ENCODE measurements at regions not wholly inside any gene's neighbourhood (a gene's known extent, or its start where the extent isn't known, plus 50 kb on each side); places are given as distances from the start of the nearest gene placed in this dataset.

DNA sequence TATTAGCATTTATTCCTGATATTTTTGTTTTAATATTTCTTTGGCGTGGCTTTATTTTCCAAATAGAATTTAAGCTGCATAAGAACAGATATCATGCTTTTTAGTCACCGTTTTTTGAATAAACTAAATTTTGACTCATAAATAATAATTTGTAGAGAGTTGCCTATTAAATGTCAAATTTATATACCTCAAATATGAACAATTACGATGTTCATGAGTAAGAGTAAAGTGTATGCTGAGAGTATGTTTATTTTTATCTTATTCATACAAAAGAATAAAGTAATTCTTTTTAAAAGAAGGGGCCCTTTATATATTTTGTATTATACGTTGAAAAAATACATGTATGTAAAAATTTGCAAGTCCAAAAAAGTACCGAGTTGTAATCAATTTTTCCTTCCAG lies 126.5 kb upstream of the NRIP1 start:
- no peak overlapping the region for H3K4me3 ChIP-seq
- 94 to 96% (median 95%) methylated on average over 5 of the region's 5 CpGs for WGBS, 4 donors
- H3K27ac ChIP-seq, result no peak overlapping the region
- DNase-seq (no peak), ATAC-seq (no peak)
- intact Hi-C loops (cut with DNase I), result no loop called here
- no peak for TF ChIP-seq POLR2A (IDR thresholded peaks at IDR 0.05)
- TF ChIP-seq CTCF (IDR thresholded peaks at IDR 0.05), result no peak
- no peaks in the 10 kb centered on the region for H3K36me3 ChIP-seq
- no peaks in the 10 kb centered on the region for H3K27me3 ChIP-seq
- no peaks in the 10 kb centered on the region for H3K9me3 ChIP-seq
- no peaks in the 10 kb centered on the region for H3K4me1 ChIP-seq

DNA sequence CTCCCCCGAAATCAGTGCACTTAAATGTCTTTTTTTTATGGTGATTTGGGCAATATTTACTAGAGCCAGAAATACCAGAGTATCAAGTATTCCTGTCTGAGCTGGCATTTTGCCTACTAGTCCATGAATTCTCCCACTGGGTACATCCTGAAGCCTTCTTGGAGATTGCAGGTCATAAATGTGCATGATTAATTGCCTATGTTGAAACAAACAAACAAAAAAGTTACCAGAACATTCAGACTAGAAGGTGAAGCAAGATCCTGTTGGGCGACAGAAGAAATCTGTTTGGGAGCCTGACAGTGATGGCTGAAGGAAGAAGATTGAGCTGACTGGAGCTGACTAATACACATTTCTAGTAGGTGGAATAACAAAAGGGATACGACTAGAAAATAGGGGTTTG lies 127.4 kb upstream of the NRIP1 start:
- no peak overlapping the region for H3K27ac ChIP-seq
- H3K9me3 ChIP-seq, result no peaks in the 10 kb centered on the region
- no peaks in the 10 kb centered on the region for H3K4me1 ChIP-seq
- 83 to 94% (median 90%) methylated on average over 3 of the region's 3 CpGs for WGBS, 4 donors
- no peak for DNase-seq
- intact Hi-C loops (cut with DNase I), result no loop called here
- no peak for ATAC-seq
- TF ChIP-seq POLR2A (IDR thresholded peaks at IDR 0.05) (no peak), CTCF (IDR thresholded peaks at IDR 0.05) (no peak)
- H3K36me3 ChIP-seq, result no peaks in the 10 kb centered on the region
- H3K4me3 ChIP-seq, result no peak overlapping the region
- H3K27me3 ChIP-seq, result no peaks in the 10 kb centered on the region

DNA sequence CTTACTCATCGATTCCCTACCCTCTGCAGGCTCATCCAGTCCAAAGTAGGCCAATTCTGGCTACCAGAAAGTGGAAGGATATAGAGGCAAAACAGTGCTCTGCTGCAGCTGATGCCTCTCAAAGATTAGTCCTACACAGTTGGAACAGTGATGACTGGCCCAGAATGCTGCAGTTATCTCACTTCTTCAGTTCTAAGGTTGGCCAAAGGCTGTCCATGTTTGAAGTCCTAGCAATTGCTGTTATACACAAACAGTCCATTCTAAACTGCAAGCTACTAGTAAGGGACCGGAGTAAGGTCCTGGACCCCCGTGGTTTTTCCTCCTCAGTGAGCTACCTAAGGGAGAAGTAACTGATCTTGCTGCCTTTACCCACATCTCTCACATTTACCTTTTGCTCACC lies 129.1 kb upstream of the NRIP1 start:
- Histone ChIP-seq H3K9me3 (no peaks in the 10 kb centered on the region), H3K27me3 (no peaks in the 10 kb centered on the region), H3K4me1 (peaks cover 0 to 3% (median 0%) of the 10 kb centered on the region in 12 donors), H3K27ac (no peak overlapping the region), H3K36me3 (no peaks in the 10 kb centered on the region), H3K4me3 (no peak overlapping the region)
- WGBS, 4 donors, result 91 to 92% (median 92%) methylated on average over 3 of the region's 3 CpGs
- DNase-seq (no peak), ATAC-seq (no peak)
- no peak for TF ChIP-seq POLR2A (IDR thresholded peaks at IDR 0.05)
- TF ChIP-seq CTCF (IDR thresholded peaks at IDR 0.05), result no peak
- intact Hi-C loops (cut with DNase I), result no loop called here

DNA sequence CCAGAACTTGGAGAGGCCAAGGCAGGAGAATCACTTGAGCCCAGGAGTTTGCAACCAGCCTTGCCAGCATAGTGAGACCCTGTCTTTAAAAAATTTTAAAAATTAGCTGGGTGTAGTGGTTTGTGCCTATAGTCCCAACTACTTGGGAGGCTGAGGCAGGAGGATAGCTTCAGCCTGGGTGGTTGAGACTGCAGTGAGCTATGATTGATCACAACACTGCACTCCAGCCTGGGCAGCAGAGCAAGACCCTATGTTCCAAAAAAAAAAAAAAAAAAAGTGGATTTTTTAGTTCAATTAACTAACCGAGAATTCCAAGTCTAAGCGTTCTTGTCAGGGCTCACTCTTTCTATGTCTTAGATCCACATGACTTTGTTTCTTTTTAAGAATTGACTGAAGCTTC lies 130.3 kb upstream of the NRIP1 start:
- H3K9me3 ChIP-seq, result no peaks in the 10 kb centered on the region
- 69 to 98% (median 96%) methylated on average over 2 of the region's 2 CpGs for WGBS, 4 donors
- no peaks in the 10 kb centered on the region for H3K36me3 ChIP-seq

More for the DNA sequence above, 130.3 kb upstream of the NRIP1 start:
- no peak overlapping the region for H3K4me3 ChIP-seq
- DNase-seq (no peak), ATAC-seq (no peak)
- TF ChIP-seq POLR2A (IDR thresholded peaks at IDR 0.05) (no peak), CTCF (IDR thresholded peaks at IDR 0.05) (no peak)
- H3K27ac ChIP-seq, result no peak overlapping the region
- peaks cover 0 to 14% (median 0%) of the 10 kb centered on the region in 12 donors for H3K4me1 ChIP-seq
- H3K27me3 ChIP-seq, result no peaks in the 10 kb centered on the region
- intact Hi-C loops (cut with DNase I), result no loop called here

Measured in heart left ventricle (tissue), 16 donors.